ENCODE measurements at regions not wholly inside any gene's neighbourhood (a gene's known extent, or its start where the extent isn't known, plus 50 kb on each side); places are given as distances from the start of the nearest gene placed in this dataset.

DNA sequence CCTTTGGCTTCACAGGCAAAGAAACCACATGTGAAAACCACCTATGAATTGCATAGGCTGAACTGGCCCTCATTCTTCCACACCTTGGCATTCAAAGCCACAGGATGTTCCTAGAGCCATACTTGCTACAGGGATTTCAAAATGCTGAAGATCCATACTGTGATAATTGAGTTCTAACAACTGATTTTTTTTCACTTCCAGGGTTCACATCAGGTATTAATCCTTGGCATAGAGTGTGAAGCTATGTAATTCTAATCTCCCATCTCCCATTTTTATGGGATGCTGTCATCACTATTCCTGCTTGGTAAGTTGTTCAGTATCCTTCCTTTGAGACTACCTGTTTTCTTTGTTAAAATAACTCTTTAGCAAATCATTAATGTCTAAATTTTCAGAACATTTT is 1569.2 kb upstream of the ADGRL3 start:
- H3K4me3 ChIP-seq (ENCODE audit: low read length), result no peak overlapping the region
- TF ChIP-seq, protein P1, sequence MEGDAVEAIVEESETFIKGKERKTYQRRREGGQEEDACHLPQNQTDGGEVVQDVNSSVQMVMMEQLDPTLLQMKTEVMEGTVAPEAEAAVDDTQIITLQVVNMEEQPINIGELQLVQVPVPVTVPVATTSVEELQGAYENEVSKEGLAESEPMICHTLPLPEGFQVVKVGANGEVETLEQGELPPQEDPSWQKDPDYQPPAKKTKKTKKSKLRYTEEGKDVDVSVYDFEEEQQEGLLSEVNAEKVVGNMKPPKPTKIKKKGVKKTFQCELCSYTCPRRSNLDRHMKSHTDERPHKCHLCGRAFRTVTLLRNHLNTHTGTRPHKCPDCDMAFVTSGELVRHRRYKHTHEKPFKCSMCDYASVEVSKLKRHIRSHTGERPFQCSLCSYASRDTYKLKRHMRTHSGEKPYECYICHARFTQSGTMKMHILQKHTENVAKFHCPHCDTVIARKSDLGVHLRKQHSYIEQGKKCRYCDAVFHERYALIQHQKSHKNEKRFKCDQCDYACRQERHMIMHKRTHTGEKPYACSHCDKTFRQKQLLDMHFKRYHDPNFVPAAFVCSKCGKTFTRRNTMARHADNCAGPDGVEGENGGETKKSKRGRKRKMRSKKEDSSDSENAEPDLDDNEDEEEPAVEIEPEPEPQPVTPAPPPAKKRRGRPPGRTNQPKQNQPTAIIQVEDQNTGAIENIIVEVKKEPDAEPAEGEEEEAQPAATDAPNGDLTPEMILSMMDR (IDR thresholded peaks at IDR 0.05; ENCODE audit: insufficient read depth, low read depth, low read length, missing control alignments), result no peak
- DNase-seq (ENCODE audit: low read depth), result no peak

DNA sequence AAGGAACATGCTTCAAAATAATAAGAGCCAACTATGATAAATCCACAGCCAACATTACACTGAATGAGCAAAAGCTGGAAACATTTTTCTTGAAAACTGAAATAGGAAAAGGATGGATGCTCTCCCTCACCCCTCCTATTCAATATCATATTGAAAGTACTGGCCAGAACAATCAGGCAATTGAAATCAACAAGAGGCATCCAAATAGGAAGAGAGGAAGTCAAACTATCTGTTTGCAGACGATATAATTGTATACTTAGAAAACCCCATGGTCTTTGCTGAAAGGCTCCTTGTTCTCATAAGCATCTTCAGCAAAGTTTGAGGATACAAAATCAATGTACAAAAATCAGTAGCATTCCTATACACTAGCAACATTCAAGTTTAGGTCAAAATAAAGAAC is 1562.5 kb upstream of the ADGRL3 start:
- H3K4me3 ChIP-seq (ENCODE audit: low read length), result no peak overlapping the region
- TF ChIP-seq, protein P1 (IDR thresholded peaks at IDR 0.05; ENCODE audit: insufficient read depth, low read depth, low read length, missing control alignments), result no peak
- no peak for DNase-seq (ENCODE audit: low read depth)

DNA sequence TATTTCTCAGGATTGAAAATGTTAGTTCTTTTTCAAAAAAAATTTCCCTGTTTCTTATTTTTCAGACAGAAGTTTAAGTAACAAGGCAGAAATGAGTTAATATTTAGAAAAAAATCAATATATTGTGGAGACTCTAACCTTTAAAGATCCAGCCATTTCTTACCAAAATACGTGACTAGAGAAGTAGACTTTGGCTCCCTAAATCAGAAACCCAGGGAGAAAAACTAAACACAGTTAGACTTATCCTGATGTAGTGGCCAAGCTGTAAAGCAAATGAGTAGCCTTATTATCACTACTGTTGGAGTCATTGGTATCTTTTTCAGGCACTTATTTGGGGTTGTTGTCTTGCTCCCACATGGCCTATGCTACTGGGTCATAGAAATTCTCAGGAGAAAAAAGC is 1556.4 kb upstream of the ADGRL3 start:
- TF ChIP-seq, protein P1 (IDR thresholded peaks at IDR 0.05; ENCODE audit: insufficient read depth, low read depth, low read length, missing control alignments), result no peak
- DNase-seq (ENCODE audit: low read depth), result no peak
- no peak overlapping the region for H3K4me3 ChIP-seq (ENCODE audit: low read length)

DNA sequence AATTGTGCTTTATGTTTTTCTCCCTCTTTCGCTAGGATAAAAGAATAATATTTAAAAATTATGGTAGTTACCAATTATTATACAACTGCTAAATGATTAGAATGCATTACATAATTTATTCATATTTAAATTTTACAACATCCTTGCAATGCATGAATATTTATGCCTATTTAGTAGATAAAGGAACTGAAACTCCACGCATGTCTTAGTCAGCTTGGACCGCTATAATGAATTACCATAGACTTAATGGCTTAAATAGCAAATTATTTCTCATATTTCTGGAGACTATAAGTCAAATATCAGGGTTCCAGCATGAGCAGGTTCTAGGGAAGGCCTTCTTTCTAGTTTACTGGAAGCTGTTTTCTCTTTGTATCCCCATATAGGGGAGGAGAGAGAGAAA is 1555.4 kb upstream of the ADGRL3 start:
- no peak for DNase-seq (ENCODE audit: low read depth)
- no peak overlapping the region for H3K4me3 ChIP-seq (ENCODE audit: low read length)
- TF ChIP-seq, protein P1 (IDR thresholded peaks at IDR 0.05; ENCODE audit: insufficient read depth, low read depth, low read length, missing control alignments), result no peak

DNA sequence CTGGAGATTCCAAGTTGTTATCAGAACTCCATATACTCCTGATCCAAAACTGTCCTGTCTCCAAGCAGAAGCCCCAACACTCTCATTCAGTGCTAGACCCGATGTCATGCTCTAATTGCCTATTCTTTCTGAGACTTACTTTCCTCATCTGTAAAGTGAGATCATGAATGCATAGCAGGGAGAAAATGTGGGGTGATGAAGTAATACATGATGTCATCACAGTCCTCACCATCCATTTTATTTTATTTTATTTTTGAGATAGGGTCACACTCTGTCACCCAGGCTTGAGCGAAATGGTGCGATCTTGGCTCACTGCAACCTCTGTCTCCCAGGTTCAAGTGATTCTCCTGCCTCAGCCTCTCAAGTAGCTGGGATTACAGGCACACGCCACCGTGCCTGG is 1554.0 kb upstream of the ADGRL3 start:
- TF ChIP-seq, protein P1 (IDR thresholded peaks at IDR 0.05; ENCODE audit: insufficient read depth, low read depth, low read length, missing control alignments), result no peak
- H3K4me3 ChIP-seq (ENCODE audit: low read length), result no peak overlapping the region
- no peak for DNase-seq (ENCODE audit: low read depth)

DNA sequence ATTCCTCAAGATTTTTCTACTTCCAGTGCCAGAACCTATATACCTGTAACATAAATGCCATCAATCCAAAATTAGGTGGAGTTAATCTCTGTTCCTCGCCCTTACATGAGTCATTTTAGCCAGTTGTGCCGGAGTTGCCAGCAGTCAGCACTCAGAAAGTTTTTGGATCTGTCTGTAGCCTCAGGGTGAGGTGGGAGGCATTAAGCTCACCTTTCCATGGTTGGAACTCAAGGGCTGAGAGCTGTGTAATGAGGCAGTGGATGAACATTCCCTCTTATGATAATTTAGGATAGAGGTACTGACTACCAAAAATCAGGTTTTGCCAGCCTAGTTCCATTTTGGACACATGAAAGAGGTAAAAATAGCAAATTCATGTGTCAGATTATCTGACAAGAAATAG is 1553.1 kb upstream of the ADGRL3 start:
- TF ChIP-seq, protein P1 (IDR thresholded peaks at IDR 0.05; ENCODE audit: insufficient read depth, low read depth, low read length, missing control alignments), result no peak
- H3K4me3 ChIP-seq (ENCODE audit: low read length), result no peak overlapping the region
- DNase-seq (ENCODE audit: low read depth), result no peak

DNA sequence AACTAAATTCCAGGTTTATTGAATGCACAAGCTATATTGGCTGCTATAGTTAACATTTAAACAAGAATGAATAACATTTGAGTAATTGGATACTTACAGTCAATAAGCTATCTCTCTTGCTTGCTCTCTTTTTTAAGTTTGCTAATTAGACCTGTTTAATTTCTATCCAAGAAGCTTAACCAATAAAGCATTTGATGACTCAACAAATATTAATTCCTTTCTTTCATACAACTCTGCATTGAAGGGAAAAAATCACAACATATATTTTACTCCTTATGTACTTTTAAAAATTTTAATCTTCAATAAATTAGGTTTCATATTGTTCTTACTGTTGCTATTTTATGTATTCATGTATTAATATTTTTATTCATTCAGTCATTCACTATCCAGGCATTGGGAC is 1552.6 kb upstream of the ADGRL3 start:
- TF ChIP-seq, protein P1 (IDR thresholded peaks at IDR 0.05; ENCODE audit: insufficient read depth, low read depth, low read length, missing control alignments), result no peak
- no peak overlapping the region for H3K4me3 ChIP-seq (ENCODE audit: low read length)
- no peak for DNase-seq (ENCODE audit: low read depth)
